H1 (cell line): ENCODE measurements at regions not wholly inside any gene's neighbourhood (a gene's known extent, or its start where the extent isn't known, plus 50 kb on each side); places are given as distances from the start of the nearest gene placed in this dataset.

Experiments used
- ASH2L ChIP-seq: fragments of 200-600, 300-600 bp; sonication (generic); IDR thresholded peaks from one replicate; pipeline ENCODE4 v1.7.1; 2017; ENCODE audit warnings: low read length
- CTCF ChIP-seq, 3 experiments: IDR thresholded peaks; 1 replicate in 2 of 3; 2 replicates in 1 of 3; pipeline versions ENCODE4 v1.5.1 to v1.6.1; 2011; ENCODE audit warnings: low read length in 3 of 3, mild to moderate bottlenecking in 3 of 3, inconsistent platforms in 2 of 3, low read depth in 1 of 3, moderate library complexity in 1 of 3; ENCODE audit not compliant: insufficient read depth in 1 of 3; ENCODE audit errors: control extremely low read depth in 1 of 3
- EP300 ChIP-seq, 2 experiments: IDR thresholded peaks; 1 replicate in 1 of 2; 2 replicates in 1 of 2; pipeline ENCODE4 v1.6.1; 2011 to 2012; ENCODE audit warnings: low read depth in 2 of 2, low read length in 2 of 2, mild to moderate bottlenecking in 2 of 2, borderline replicate concordance in 1 of 2, inconsistent platforms in 1 of 2, moderate library complexity in 1 of 2
- EZH2 ChIP-seq: fragments of 200-600 bp; sonication (generic); IDR thresholded peaks from 2 replicates; pipeline ENCODE4 v1.7.1; 2012; ENCODE audit warnings: low read depth, mild to moderate bottlenecking, moderate library complexity, low read length, inconsistent platforms; ENCODE audit not compliant: severe bottlenecking
- GABPA ChIP-seq: IDR thresholded peaks from 2 replicates; pipeline ENCODE4 v1.6.1; 2011; ENCODE audit warnings: mild to moderate bottlenecking, low read length, moderate library complexity, borderline replicate concordance; ENCODE audit not compliant: insufficient read depth
- POLR2AphosphoS5 ChIP-seq: IDR thresholded peaks from 2 replicates; pipeline ENCODE4 v1.6.1; 2011; ENCODE audit warnings: low read depth, low read length
- SAP30 ChIP-seq: fragments of 300-600 bp; sonication (generic); IDR thresholded peaks from 2 replicates; pipeline ENCODE4 v1.7.1; 2012; ENCODE audit warnings: low read length, moderate library complexity, mild to moderate bottlenecking, inconsistent platforms; ENCODE audit not compliant: insufficient read depth, insufficient replicate concordance
- TCF12 ChIP-seq: IDR thresholded peaks from 2 replicates; pipeline ENCODE4 v1.6.1; 2011; ENCODE audit warnings: low read depth, mild to moderate bottlenecking, low read length
- TEAD4 ChIP-seq: IDR thresholded peaks from 2 replicates; pipeline ENCODE4 v1.6.1; 2012; ENCODE audit warnings: low read depth, low read length, inconsistent platforms, mixed read lengths
- ZNF274 ChIP-seq: IDR thresholded peaks from 2 replicates; pipeline ENCODE4 v1.7.0; 2012; ENCODE audit warnings: low read length, borderline replicate concordance; ENCODE audit errors: extremely low read depth

DNA sequence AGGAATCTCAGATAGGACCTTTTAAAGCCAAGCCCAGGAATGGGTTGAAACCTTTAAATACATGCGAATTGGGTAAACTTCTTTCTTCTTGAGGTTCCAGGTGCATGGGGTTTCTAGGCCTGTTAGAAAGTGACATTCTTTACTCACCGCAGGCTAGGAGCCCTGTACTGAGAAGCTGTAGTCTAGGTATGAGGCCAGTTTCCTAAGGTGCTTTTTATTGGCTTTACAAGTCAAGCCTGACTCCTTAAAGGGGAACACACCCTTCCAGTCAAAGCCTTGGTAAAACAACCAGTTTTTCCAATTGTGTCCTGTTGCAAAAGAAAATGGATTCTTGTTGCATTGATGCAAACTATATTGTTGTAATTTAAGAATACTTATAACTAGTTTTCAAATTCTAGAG is 76.1 kb upstream of the ATP11B start:
- TF ChIP-seq TEAD4 = no peak
- TF ChIP-seq TCF12 = no peak
- no peak for TF ChIP-seq ZNF274
- TF ChIP-seq CTCF (IDR thresholded peaks at IDR 0.05; ENCODE audit: control extremely low read depth in 1 of 3, insufficient read depth in 1 of 3, low read depth in 1 of 3, low read length in 3 of 3) = no peak
- TF ChIP-seq EP300 (IDR thresholded peaks at IDR 0.05; ENCODE audit: borderline replicate concordance in 1 of 2, low read depth in 2 of 2, low read length in 2 of 2) = no peak
- TF ChIP-seq SAP30 = no peak
- TF ChIP-seq GABPA = no peak
- TF ChIP-seq ASH2L = no peak
- TF ChIP-seq EZH2 = no peak
- TF ChIP-seq POLR2AphosphoS5 = no peak
